Ovary (tissue), 7 donors: ENCODE measurements at regions not wholly inside any gene's neighbourhood (a gene's known extent, or its start where the extent isn't known, plus 50 kb on each side); places are given as distances from the start of the nearest gene placed in this dataset.

Experiments used
- DNase-seq, 5 donors: peaks; one replicate each; pipeline ENCODE4 v3.0.0-alpha.2; 2019 to 2020
- H3K27ac ChIP-seq, 2 donors: fragments of 200-600 bp; one replicate each; pipeline versions ENCODE4 v1.5.1 to v1.8.0; 2019 to 2022
- H3K27me3 ChIP-seq: fragments of 200-600 bp; one replicate; pipeline ENCODE4 v1.8.0; 2022
- H3K36me3 ChIP-seq: fragments of 200-600 bp; sonication (generic); one replicate; pipeline ENCODE4 v1.5.1; 2019
- H3K4me1 ChIP-seq: one replicate; pipeline ENCODE4 v1.8.1; 2013; ENCODE audit warnings: mild to moderate bottlenecking, moderate library complexity; ENCODE audit not compliant: insufficient read depth
- H3K4me3 ChIP-seq: fragments of 200-600 bp; sonication (generic); one replicate; pipeline ENCODE4 v1.5.1; 2017
- H3K9me3 ChIP-seq, 2 donors: fragments of 200-600 bp in 1 of 2; sonication (generic) in 1 of 2; one replicate each; pipeline versions ENCODE4 v1.5.1 to v1.8.1; 2013 to 2019; ENCODE audit warnings: mild to moderate bottlenecking in 1 of 2, moderate library complexity in 1 of 2
- EP300 ChIP-seq: sonication (generic); formaldehyde crosslinking; IDR thresholded peaks from one replicate; pipeline ENCODE4 v1.6.1; 2017; ENCODE audit warnings: antibody characterized with exemption
- POLR2A ChIP-seq: fragments of 450-650 bp; IDR thresholded peaks from one replicate; pipeline ENCODE4 v1.6.1; 2017; ENCODE audit warnings: antibody characterized with exemption, mild to moderate bottlenecking, moderate library complexity
- WGBS, 3 donors: extraction: QIAGEN DNeasy Blood & Tissue Kit in 1 of 3; methylation state at CpG; one replicate each; pipeline versions ENCODE4 v1.1.5 to v1.1.7; 2013 to 2017; 5-methylcytosine and 5-hydroxymethylcytosine counted together
- intact Hi-C, 4 donors: fragments of 100-400 bp; cut with DNase I; formaldehyde crosslinking; loops; one replicate each; pipeline versions ENCODE4 v1.11.0 to v1.15.1; 2022 to 2023
- TF ChIP-seq, protein P1 (sequence below), 3 donors: fragments of 450-650 bp in 2 of 3; fragments of 200-600 bp in 1 of 3; IDR thresholded peaks; one replicate each; pipeline versions ENCODE4 v1.5.1 to v1.8.0; 2016 to 2022; ENCODE audit warnings: antibody characterized with exemption in 3 of 3, mild to moderate bottlenecking in 1 of 3
- donor health status: DM: no; HTN: no; CAD: no; lungs with moderate emphysema.
- donor health status: DM: no; HTN: no; CAD: no.
- donor health status: Bipolar disorder and iron deficiency.
- donor health status: DM: no; HTN: no; CAD: no.
- donor health status: DM: yes; HTN: yes; CAD: no.

DNA sequence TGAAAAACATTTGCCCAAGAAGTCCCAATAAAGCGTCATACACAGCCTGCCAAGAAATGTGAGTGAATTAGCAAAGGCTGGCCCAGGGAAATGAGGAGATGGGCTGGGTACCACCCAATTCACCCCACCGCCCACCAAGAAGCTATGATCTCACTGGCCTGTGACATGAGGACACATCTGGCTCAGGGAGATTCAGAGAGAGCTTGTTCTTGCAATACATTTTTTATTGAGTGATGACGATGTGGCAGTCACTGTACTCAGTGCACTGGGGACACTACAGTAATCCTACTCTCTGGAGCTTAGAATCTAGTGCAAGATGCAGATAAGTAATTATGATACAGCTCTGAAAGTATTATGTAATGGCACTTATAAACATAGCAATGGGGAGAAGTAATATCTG lies 64.6 kb upstream of the IGFBP2 start:
- WGBS, 3 donors = 92 to 98% (median 96%) methylated on average over 3 of the region's 3 CpGs
- no peak overlapping the region for H3K4me3 ChIP-seq
- intact Hi-C loops = no loop called here

DNA sequence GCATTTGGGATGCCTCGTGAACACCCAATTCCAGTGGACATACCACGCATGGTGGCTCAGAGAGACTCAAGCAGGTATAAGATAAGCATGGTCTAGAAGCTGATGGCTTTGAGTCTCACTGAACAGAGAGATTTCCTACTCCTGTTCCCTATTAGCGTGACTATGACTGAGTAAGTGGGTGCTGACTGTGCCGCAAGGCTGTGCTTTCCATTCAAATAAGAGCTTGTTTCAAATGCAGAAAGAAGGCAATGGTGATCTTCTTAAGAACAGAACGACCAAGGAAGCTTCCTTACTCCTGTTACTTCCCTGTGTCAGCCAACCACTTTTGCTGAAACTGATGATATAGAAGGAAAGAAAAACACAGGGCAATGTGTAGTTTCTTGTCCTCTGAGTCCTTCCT lies 63.5 kb upstream of the IGFBP2 start:
- intact Hi-C loops = no loop called here
- 91 to 94% (median 93%) methylated on average over 5 of the region's 5 CpGs for WGBS, 3 donors
- TF ChIP-seq EP300 (no peak), POLR2A (no peak)
- TF ChIP-seq, protein P1, sequence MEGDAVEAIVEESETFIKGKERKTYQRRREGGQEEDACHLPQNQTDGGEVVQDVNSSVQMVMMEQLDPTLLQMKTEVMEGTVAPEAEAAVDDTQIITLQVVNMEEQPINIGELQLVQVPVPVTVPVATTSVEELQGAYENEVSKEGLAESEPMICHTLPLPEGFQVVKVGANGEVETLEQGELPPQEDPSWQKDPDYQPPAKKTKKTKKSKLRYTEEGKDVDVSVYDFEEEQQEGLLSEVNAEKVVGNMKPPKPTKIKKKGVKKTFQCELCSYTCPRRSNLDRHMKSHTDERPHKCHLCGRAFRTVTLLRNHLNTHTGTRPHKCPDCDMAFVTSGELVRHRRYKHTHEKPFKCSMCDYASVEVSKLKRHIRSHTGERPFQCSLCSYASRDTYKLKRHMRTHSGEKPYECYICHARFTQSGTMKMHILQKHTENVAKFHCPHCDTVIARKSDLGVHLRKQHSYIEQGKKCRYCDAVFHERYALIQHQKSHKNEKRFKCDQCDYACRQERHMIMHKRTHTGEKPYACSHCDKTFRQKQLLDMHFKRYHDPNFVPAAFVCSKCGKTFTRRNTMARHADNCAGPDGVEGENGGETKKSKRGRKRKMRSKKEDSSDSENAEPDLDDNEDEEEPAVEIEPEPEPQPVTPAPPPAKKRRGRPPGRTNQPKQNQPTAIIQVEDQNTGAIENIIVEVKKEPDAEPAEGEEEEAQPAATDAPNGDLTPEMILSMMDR (IDR thresholded peaks at IDR 0.05) = no peak
- no peak for DNase-seq
- no peak overlapping the region for H3K4me3 ChIP-seq
- no peaks in the 10 kb centered on the region for H3K36me3 ChIP-seq
- no peaks in the 10 kb centered on the region for H3K27me3 ChIP-seq
- H3K27ac ChIP-seq = no peak overlapping the region
- H3K9me3 ChIP-seq = no peaks in the 10 kb centered on the region
- H3K4me1 ChIP-seq = peaks cover 7% of the 10 kb centered on the region

More for the DNA sequence above, 64.6 kb upstream of the IGFBP2 start:
- DNase-seq = no peak
- Histone ChIP-seq H3K4me1 (peaks cover 5% of the 10 kb centered on the region), H3K27ac (no peak overlapping the region), H3K36me3 (no peaks in the 10 kb centered on the region), H3K27me3 (no peaks in the 10 kb centered on the region), H3K9me3 (no peaks in the 10 kb centered on the region)
- TF ChIP-seq, protein P1 (IDR thresholded peaks at IDR 0.05) = no peak
- no peak for TF ChIP-seq EP300
- no peak for TF ChIP-seq POLR2A

DNA sequence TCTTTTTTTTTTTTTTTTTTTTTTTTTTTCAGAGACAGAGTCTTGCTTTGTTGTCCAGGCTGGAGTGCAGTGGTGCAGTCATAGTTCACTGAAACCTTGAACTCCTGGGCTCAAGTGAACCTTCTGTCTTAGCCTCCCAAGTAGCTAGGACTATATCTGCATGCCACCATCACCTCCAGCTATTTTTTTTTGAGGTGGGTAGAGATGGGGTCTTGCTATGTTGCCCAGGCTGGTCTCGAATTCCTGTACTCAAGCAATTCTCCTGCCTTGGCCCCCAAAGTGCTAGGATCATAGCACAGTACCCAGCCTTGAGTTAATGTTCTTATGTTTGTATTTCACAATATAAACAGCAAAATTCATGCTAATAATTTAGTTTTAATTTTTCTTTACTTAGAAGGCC lies 62.9 kb upstream of the IGFBP2 start:
- intact Hi-C loops = no loop called here
- peaks cover 7% of the 10 kb centered on the region for H3K4me1 ChIP-seq
- H3K27me3 ChIP-seq = no peaks in the 10 kb centered on the region
- no peak overlapping the region for H3K27ac ChIP-seq
- no peaks in the 10 kb centered on the region for H3K36me3 ChIP-seq
- no peaks in the 10 kb centered on the region for H3K9me3 ChIP-seq
- DNase-seq = no peak
- TF ChIP-seq, protein P1 (IDR thresholded peaks at IDR 0.05) = no peak
- TF ChIP-seq POLR2A (no peak), EP300 (no peak)
- 92 to 95% (median 95%) methylated on average over 1 of the region's 1 CpG for WGBS, 3 donors
- H3K4me3 ChIP-seq = no peak overlapping the region

GRCh38 chr2:216571178-216571908 lies 61.9 kb upstream of the IGFBP2 start:
- Histone ChIP-seq H3K36me3 (no peaks in the 10 kb centered on the region), H3K4me3 (no peak overlapping the region), H3K27me3 (no peaks in the 10 kb centered on the region), H3K4me1 (peaks cover 7% of the 10 kb centered on the region), H3K9me3 (no peaks in the 10 kb centered on the region), H3K27ac (no peak overlapping the region)
- intact Hi-C loops = no loop called here
- DNase-seq = no peak
- TF ChIP-seq POLR2A = no peak
- TF ChIP-seq, protein P1 (IDR thresholded peaks at IDR 0.05) = no peak
- no peak for TF ChIP-seq EP300
- 96 to 98% (median 98%) methylated on average over 3 of the region's 3 CpGs for WGBS, 3 donors
